GM19463 (cell line): ENCODE measurements at regions not wholly inside any gene's neighbourhood (a gene's known extent, or its start where the extent isn't known, plus 50 kb on each side); places are given as distances from the start of the nearest gene placed in this dataset.
"Not testable (repeated sequence)": the region's sequence is repeated elsewhere in the genome, so short reads cannot be mapped to it uniquely, and the experiment has no call there.

Source experiments
- ATAC-seq: cut with Tn5 transposase; IDR thresholded peaks from one replicate; pipeline ENCODE4 v1.9.1; 2021; ENCODE audit warnings: mild to moderate bottlenecking, moderate library complexity; ENCODE audit not compliant: unreplicated experiment

DNA sequence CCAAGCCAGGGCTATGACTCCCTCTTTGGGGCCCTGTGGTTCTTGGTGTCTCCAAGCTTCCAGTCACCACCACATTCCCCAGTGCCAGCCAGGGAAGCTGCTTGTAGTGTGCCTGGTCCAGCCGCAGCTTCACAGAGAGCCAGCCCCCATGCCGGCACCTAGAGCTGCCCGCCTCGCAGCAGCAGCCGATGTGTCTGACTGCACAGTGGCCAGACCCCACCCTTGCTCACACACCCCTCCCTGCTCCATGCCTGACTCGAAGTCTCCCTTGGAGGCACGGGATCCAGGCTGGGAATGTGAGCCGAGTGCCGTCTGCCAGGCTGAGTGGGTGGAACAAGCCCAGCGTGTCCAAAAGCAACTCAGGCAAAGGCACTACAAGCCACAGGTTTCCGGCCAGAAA, 123.3 kb upstream of the SFSWAP start:
- no peak for ATAC-seq

DNA sequence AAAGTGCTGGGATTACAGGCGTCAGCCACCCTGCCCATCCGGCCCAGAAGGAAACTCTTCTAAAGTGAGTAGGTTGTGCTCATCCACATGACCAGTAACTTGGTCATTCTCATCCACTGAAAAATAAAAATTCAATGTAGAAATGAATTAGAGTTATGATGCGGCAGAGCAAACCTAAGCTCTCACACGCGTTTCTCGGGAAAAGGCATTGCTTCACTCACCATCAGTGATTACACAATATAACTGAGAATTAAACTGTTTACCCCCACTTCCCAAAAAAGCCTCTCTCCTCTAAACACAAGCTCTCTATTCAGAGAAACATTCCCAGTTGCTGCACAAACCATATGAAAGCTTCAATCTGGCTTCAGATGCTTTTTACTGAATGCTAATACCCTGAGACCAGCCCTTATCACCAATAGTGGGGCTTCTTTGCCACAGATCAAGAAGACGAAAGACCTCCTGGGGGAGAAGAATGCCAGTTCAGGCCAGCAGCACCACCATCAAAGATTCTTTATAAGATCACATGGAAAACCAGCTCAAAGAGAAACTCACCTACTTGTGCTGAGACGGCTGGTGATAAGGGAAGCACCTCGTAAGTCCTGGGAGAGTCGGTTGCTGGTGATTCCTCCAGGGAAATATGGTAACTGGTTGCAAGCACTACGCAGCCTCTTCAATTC, 121.5 kb upstream of the SFSWAP start:
- no peak for ATAC-seq

DNA sequence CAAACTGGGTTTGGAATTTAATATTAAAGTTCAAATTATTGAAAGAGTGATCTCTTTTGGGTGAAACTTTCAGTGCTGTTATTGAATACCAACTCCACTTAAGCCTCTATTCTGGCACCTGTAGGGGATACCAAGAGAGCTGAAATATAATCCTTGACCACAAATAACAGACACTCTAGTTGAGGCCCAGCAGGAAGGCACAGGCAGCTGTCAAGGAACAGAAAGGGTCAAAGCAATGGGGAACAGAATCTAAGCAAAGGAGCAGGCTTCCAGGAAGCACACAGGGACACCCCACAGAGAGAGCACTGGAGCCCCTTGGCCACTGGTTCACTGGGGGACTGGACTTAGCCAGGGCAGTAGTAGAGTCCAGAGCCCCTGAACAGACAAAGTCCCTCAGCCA, 120.9 kb upstream of the SFSWAP start:
- no peak for ATAC-seq

DNA sequence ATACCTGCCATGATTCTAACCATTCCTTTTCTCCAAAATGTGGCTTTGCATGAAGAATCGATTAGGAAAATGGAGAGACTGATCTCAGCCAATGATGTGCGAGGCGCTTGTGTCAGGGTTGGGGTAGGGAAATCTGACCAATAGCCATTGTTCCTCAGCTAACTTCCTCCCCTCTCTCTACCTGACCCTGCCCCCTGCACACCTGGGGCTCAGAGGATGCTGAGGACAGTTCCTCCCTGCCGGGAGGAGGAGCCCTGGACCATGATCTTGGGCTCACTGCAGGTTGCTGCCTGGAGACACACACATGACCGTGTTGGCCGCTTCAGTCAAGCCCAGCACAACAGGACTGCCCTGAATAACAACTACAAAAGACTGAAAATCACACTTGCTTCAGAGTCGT, 119.8 kb upstream of the SFSWAP start:
- no peak for ATAC-seq

DNA sequence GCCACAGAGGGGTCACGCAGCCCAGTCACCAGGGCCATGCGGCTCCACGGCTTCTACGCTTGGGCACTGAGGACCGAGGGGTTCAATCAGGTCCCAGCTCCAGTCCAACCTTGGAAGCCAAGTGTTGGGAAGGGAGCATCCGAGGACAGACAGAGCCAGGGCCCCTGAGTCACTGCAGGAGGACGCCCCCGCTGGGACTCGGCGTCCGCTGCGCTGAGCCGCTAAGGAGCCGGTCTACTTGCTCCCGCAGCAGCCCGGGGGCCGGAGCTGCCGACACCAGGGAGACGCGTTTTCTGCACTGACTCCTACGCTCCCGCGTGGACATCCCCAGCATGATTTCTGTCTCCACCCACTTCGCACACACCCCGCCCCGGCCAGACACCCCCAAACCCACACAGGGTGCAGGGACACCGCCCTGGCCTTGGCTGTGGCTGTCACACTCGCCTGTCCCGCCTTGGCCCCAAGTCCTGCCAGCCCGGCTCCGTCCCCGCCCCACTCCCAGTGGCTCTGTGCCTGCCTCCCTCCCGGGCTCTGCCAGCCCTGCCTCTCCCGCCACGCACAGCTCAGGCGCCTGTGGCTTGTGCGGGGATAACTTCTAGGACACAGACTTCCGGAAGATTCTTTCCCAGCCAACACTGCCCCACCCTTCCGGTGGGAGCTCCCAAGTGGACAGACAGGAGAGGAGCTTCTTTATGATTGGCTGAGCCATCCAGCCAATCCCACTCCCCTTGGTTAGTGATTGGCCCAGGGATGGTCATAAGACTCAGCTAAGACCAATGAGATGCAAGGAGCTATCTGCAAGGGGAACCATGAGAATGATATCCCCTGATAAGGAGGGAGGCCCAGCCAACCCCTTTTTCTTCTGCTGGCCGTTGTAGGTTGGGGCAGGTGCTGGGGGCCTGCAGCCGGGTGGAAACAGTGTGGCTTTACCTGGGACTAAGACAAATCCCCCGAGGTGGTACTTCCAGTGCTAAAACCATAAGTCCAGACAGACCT, 118.9 kb upstream of the SFSWAP start:
- no peak for ATAC-seq

DNA sequence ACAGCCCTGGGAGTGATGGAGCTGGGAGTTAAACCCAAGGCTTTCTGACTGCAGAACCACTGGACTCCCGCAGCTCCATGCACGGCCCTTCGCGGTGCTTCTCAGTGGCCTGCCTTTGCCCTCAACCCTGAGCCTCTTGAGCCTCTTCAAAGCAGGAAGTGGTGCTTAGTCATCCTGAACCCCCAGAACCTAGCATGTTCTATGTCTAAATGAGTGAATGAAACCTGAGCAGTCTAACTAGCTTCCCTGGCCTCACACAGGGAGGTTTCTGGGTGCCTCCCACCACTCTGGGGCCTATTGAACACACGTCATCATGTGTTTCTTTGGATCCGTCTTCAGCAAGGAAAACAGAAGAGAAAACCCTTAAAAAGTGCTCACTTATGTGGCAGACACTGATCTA, 117.9 kb upstream of the SFSWAP start:
- peak; percentile 99 for ATAC-seq

DNA sequence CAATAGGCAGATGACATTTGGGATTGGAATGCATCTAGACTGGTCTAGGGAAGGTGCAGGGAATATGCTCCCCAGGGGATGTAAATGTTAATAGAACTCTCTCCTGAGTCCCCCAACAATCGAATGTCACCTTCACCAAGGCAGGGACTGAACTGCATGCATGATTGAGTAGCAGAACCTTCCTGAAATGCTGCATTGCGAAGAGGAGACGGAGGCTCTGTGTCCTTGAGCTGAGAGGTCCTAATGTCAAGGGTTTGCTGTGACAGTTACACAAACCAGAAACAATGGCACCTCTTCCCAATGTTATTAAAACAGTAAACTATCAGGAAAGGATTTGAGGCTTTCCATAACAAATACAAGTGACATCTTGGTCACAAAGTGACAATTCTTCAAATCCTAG, 117.5 kb upstream of the SFSWAP start:
- ATAC-seq = no peak

DNA sequence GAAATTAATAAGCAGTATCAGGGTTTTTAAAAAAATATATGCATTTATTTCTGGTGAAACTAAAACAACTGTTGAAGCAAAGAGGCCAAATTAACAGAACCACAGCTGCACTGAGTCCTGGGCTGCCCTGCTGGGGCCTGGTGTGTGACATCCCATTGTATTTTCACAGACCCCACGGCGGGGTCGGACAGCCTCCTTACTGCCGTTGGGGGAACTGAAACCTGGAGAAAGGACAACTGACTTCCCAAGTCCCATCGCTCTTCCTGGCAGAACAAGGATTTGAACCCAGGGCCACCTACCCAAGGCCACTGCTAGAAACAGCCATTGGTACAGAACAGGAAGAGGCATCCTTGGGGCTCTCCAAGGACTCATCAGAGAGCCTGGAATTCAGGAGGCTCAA, 114.8 kb upstream of the SFSWAP start:
- ATAC-seq = no peak

DNA sequence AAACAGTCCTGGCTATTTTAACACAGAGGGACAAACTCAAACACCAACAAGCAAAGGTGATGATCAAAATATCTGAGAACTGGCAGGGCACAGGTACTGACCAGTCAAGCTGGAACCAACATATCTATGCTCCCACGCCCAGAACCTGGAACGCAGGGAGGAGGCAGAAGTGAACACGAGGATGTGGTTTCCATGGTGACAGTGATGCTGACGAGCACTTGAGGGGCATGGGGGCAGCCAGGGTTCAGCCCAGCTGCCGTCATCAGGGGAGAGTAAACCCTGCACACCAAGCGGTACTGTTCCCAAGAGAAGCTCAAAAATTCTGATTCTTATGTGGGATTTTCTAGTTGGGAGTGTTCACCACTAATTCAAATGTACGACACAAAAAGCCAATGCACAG, 113.6 kb upstream of the SFSWAP start:
- no peak for ATAC-seq

DNA sequence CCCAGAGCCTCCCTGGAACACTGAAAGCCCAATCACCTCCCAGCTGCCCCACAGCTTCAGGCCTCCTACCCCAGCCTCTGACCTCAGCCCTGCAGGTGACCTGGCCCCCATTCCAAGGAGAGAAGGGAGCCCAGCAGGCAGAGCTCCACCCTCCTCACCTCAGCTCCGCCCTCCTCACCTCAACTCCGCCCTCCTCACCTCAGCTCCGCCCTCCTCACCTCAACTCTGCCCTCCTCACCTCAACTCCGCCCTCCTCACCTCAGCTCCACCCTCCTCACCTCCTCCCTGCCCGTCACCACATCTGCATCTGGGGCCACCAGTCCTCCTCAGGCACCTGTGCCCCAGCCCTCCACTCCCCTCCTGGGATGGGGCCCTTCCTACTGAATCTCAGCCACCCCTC, 112.2 kb upstream of the SFSWAP start:
- ATAC-seq = no peak

DNA sequence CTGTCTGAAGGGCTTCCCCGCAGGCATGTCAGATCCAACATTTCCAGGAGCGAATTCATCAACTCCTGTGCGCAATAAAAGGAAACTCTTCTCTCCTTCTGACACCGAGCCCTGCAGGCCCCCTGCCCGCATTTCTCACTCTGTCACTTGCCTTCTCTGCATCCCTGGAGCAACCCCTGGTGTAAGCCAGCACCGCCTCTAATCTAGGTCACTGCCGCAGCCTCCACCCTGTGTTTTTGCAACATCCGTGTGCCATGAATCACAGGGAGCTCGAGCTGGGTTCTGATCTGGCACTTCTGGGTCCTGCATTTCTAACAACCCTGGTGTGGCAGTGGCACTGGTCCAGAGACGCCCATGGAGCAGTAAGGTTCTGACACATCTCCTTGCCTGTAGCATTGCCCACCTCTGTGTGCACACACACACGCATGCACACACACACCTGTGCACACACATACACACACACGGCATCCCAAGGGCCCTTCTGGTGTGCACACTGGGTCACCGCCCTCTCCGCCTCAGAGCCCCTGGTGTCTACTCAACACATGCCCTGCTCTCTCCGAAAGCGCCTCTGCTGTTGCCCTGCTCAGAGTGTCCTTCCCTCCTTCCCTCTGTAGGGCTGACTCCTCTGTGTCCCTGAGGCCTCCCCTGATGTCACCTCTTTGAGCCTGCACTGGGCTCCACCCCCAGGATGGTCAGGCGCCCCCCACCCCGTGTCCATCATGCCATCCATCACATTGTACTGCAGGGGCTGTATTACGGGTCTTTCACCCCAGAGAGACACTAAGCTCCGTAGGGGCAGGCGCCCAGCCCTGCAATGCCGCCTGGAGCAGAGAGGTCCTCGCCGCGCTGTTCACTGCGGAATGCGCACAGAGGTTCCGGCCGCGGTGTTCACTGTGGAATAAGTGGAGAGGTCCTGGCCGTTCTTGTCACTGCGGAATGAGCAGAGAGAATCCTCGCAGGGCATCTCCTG, 111.4 kb upstream of the SFSWAP start:
- no peak for ATAC-seq

DNA sequence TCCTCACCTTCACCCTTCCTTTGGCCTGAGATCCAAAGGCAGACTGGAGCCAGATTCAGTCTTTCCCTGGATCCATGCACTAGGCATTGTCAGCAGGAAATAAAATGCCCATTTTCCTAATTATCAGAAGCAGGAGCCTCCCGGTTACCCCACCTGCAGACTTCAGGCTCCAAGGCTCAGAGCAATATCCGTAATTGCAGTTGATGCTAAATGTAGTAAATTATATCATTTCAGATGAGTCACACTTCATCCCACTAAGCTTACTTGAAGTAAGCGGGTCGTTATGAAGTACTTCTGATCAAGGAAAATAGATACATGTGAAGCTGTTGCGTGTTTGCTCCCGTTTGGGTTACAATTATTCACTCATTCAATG, 110.7 kb upstream of the SFSWAP start:
- ATAC-seq = no peak

DNA sequence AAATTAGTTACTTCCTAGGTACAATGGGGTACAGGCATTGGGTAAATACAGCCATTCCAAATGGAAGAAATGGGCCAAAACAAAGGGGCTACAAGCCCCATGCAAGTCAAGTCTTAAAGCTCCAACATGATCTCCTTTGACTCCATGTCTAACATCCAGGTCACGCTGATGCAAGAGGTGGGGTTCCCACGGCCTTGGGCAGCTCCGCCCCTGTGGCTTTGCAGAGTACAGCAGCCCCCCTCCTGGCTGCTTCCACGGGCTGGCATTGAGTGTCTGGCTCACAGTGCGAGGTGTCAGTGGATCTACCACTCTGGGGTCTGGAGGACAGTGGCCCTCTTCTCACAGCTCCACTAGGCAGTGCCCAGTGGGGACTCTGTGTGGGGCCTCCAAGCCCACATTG, 109.4 kb upstream of the SFSWAP start:
- not testable (repeated sequence) for ATAC-seq

DNA sequence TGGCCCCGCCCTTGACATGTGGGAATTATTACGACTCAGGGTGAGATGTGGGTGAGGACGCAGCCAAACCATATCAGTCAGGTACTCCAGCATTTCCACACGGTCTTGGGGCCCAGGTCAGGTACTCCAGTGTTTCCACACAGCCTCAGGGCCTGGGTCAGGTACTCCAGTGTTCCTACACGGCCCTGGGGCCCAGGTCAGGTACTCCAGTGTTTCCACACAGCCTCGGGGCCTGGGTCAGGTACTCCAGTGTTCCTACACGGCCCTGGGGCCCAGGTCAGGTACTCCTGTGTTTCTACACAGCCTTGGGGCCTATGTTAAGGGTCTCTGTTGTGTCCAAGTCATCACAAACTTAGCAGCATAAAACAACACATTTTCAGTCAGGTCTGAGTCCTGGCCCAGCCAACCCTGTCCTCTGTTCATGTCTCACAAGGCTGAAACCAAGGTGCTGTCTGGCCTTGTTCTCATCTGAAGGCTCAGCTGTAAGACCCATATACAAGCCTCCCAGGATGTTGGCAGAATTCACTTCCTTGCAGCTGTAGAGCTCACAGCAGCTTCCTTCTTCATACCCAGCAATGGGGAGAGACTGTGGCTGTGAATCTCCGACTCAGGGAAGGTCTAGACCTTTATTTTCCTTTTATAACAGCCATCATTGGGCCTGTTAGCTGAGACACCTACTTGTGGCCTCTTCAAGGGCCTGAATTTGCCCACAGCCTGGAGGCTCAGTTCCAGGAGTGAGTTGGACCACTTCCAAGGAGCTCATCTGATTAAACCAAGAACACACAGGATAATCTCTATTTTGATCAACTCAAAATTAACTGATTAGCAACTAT, 107.6 kb upstream of the SFSWAP start:
- no peak for ATAC-seq

DNA sequence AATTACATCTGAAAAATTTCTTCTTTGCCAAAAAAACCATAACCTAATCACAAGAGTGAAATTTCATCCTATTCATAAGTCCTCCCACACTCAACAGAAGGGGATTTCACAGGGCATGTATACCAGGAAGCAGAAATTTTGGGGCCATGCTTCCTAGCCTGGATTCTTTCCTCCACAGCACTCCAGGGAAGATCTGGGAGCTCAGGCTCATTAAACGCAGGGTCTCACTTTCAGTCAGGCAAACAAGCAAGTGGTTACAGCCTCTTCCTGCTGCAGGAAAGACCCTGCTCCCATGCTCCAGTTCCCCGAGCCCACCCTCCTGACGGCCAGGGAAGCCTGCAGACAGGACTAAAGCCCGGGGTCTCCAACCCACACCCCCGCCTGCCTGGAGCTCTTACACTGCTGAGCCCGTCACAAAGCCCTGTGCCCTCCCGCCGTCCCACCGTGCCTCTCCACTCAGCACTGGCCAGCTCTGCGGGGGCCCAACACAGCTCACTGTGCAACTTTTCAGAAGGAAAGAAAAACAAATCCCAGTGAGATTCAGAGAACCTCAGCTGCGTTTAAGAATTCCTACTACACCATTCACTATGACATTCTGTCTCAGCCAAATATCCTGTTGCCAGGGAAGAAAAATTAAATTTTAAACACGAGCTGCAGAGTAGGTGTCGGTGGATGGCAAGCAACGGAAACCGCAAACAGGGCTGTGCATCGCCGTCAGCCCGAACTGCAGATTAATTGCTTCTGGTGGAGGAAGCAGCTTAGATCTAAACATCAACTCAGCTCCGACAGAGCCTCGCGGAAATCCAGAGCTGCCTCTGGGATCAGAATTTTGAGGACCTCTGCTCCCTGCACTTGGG, 106.7 kb upstream of the SFSWAP start:
- ATAC-seq = no peak

DNA sequence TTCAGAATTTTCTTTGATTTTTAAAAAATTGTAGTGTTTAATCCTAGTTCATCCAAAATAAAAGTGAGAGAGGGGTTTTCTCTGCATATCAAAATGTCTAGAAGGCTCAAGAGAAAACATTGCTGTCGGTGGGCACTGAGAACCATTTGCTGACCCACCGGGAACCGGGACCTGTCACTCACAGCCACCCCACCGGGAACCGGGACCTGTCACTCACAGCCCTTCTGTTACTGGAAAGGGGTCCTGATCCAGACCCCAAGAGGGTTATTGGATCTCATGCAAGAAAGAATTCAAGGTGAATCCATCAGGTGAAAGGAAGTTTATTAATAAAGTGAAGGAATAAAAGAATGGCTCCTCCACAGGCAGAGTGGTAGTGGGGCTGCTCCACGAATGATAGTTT, 106.0 kb upstream of the SFSWAP start:
- no peak for ATAC-seq

DNA sequence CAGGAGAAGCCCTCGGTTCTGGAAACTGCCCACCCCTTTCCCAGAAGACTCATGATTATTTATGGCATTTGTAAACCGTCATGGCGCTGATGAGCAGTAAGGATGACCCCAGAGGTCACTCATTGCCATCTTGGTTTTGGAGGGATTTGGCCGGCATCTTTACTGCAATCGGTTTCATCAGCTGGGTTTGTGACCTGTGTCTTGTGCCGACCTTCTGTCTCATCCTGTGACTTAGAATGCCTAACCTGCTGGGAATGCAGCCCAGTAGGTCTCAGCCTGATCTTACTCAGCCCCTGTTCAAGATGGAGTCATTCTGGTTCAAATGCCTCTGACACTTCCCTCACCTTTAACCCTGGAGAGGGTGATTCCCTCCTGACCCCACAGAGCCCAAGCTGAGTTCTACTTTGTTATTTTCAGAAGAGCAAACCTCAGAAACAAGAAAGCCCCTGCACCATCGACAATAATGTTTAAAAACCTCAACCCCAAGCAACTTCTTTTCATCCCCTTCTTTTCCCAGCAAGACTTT, 105.5 kb upstream of the SFSWAP start:
- ATAC-seq = no peak

DNA sequence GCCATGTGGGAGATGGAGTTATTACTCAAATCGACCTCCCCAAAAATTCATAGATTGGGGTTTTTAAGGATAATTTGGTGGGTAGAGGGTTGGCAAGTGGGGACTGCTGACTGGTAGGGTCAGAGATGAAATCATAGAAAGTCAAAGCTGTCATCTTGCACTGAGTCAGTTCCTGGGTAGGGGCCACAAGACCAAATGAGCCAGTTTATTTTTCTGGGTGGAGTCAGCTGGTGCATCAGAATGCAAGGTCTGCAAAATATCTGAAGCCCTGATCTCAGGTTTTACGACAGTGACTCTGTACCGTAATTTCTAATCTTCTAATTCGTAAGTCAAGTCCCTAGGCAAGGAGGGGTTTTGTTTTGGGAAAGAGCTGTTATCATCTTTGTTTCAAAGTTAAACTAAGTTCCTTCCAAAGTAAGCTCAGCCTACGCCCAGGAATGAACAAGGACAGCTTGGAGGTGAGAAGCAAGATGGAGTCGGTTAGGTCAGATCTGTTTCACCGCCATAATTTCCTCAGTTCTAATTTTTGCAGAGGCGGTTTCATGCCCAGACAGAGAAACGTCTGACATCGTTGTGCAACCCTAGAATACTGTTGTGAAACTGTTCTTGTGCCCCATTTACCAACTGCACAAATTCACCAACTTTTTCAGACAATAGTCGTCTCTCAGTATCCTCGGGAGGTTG, 104.5 kb upstream of the SFSWAP start:
- ATAC-seq = no peak
